GM23338 (cell line): ENCODE measurements at regions not wholly inside any gene's neighbourhood (a gene's known extent, or its start where the extent isn't known, plus 50 kb on each side); places are given as distances from the start of the nearest gene placed in this dataset.

Source experiments
- ATAC-seq: fragments of 200-7000 bp; cut with Tn5 transposase; 3 replicates; pipeline ENCODE4 v1.9.1; 2020
- DNase-seq: peaks from one replicate; pipeline ENCODE4 v3.0.0-alpha.2; 2015; ENCODE audit warnings: low spot score
- H2AFZ ChIP-seq: fragments of 200-600 bp; sonication (generic); 2 replicates; pipeline ENCODE4 v1.8.0; 2016; ENCODE audit warnings: antibody characterized with exemption, mild to moderate bottlenecking, moderate library complexity
- H3F3A ChIP-seq: fragments of 200-600 bp; sonication (generic); replicated peaks from 2 replicates; pipeline ENCODE4 v1.8.0; 2017; ENCODE audit warnings: antibody characterized with exemption, mixed run types, low read depth
- H3K27ac ChIP-seq: fragments of 200-600 bp; sonication (generic); 2 replicates; pipeline ENCODE4 v1.6.1; 2016; ENCODE audit warnings: low read depth
- H3K27me3 ChIP-seq: fragments of 200-600 bp; sonication (generic); 2 replicates; pipeline ENCODE4 v1.8.0; 2016; ENCODE audit warnings: mild to moderate bottlenecking, mixed run types, moderate library complexity; ENCODE audit not compliant: insufficient read depth
- H3K36me3 ChIP-seq: fragments of 200-600 bp; sonication (generic); 2 replicates; pipeline ENCODE4 v1.8.0; 2016; ENCODE audit warnings: mild to moderate bottlenecking; ENCODE audit not compliant: insufficient read depth
- H3K4me1 ChIP-seq: fragments of 200-600 bp; sonication (generic); 2 replicates; pipeline ENCODE4 v1.8.0; 2016; ENCODE audit warnings: mild to moderate bottlenecking, moderate library complexity; ENCODE audit not compliant: insufficient read depth
- H3K4me2 ChIP-seq: fragments of 200-600 bp; sonication (generic); 2 replicates; pipeline ENCODE4 v1.7.1; 2017; ENCODE audit warnings: mixed run types
- H3K4me3 ChIP-seq: fragments of 200-600 bp; sonication (generic); 2 replicates; pipeline ENCODE4 v1.6.1; 2016; ENCODE audit warnings: mixed run types
- H3K79me2 ChIP-seq: fragments of 200-600 bp; sonication (generic); replicated peaks from 2 replicates; pipeline ENCODE4 v1.8.0; 2017; ENCODE audit warnings: mild to moderate bottlenecking; ENCODE audit not compliant: insufficient read depth
- H3K9me2 ChIP-seq: fragments of 200-600 bp; sonication (generic); 2 replicates; pipeline ENCODE4 v1.8.0; 2017; ENCODE audit not compliant: insufficient read depth
- H4K20me1 ChIP-seq: fragments of 200-600 bp; sonication (generic); replicated peaks from 2 replicates; pipeline ENCODE4 v1.8.0; 2017; ENCODE audit warnings: mild to moderate bottlenecking; ENCODE audit not compliant: insufficient read depth
- H3K27ac Mint-ChIP-seq: 2 replicates; pipeline ENCODE4 v1.8.0; 2020; ENCODE audit warnings: inconsistent platforms, mild to moderate bottlenecking, moderate library complexity, mixed read lengths
- H3K27me3 Mint-ChIP-seq: 3 replicates; pipeline ENCODE4 v1.8.0; 2022; ENCODE audit warnings: low read depth, mild to moderate bottlenecking, moderate library complexity, mixed read lengths, inconsistent platforms; ENCODE audit not compliant: insufficient read depth, poor library complexity
- H3K36me3 Mint-ChIP-seq: 3 replicates; pipeline ENCODE4 v1.8.0; 2021; ENCODE audit warnings: low read depth, mild to moderate bottlenecking, inconsistent platforms, moderate library complexity, mixed read lengths
- H3K4me1 Mint-ChIP-seq: 3 replicates; pipeline ENCODE4 v1.8.0; 2020; ENCODE audit warnings: mild to moderate bottlenecking, inconsistent platforms, mixed read lengths
- H3K4me3 Mint-ChIP-seq: 3 replicates; pipeline ENCODE4 v1.8.0; 2021; ENCODE audit warnings: moderate library complexity, mild to moderate bottlenecking, inconsistent platforms, mixed read lengths
- H3K9me3 Mint-ChIP-seq: 3 replicates; pipeline ENCODE4 v1.8.0; 2020; ENCODE audit warnings: moderate library complexity, mild to moderate bottlenecking, inconsistent platforms, mixed read lengths
- CREB1 ChIP-seq: fragments of 250-450 bp; sonication (Bioruptor Pico); IDR thresholded peaks from 2 replicates; pipeline ENCODE4 v1.5.0; 2020; ENCODE audit warnings: low read depth, mild to moderate bottlenecking, moderate library complexity
- CTCF ChIP-seq, 2 experiments: fragments of 200-600 bp in 1 of 2; sonication (generic) in 1 of 2; conservative IDR thresholded peaks; 2 replicates each; pipeline versions ENCODE4 v1.5.1 to v1.6.1; 2016 to 2017; ENCODE audit warnings: antibody characterized with exemption in 2 of 2, low read depth in 2 of 2, mild to moderate bottlenecking in 2 of 2, moderate library complexity in 1 of 2
- ETS1 ChIP-seq: IDR thresholded peaks from 2 replicates; pipeline ENCODE4 v1.6.1; 2016; ENCODE audit warnings: antibody characterized with exemption
- EZH2 ChIP-seq: fragments of 200-600 bp; sonication (generic); IDR thresholded peaks from one replicate; pipeline ENCODE4 v1.8.0; 2017; ENCODE audit warnings: antibody characterized with exemption, mild to moderate bottlenecking, low read depth; ENCODE audit not compliant: unreplicated experiment
- EZH2phosphoT487 ChIP-seq: fragments of 200-600 bp; sonication (generic); IDR thresholded peaks from one replicate; pipeline ENCODE4 v1.8.1; 2018; ENCODE audit warnings: antibody characterized with exemption; ENCODE audit not compliant: unreplicated experiment
- JUNB ChIP-seq: IDR thresholded peaks from one replicate; pipeline ENCODE4 v1.6.1; 2016; ENCODE audit warnings: antibody characterized with exemption; ENCODE audit not compliant: unreplicated experiment
- NANOG ChIP-seq: IDR thresholded peaks from 2 replicates; pipeline ENCODE4 v1.6.1; 2016; ENCODE audit warnings: antibody characterized with exemption, borderline replicate concordance
- POLR2AphosphoS5 ChIP-seq: IDR thresholded peaks from 2 replicates; pipeline ENCODE4 v1.6.1; 2016; ENCODE audit warnings: antibody characterized with exemption, low read depth
- REST ChIP-seq: IDR thresholded peaks from one replicate; pipeline ENCODE4 v1.6.1; 2018; ENCODE audit warnings: antibody characterized with exemption; ENCODE audit not compliant: unreplicated experiment
- STAT1 ChIP-seq: IDR thresholded peaks from one replicate; pipeline ENCODE4 v1.6.1; 2016; ENCODE audit warnings: antibody characterized with exemption; ENCODE audit not compliant: unreplicated experiment
- ZNF114 ChIP-seq: fragments of 250-450 bp; sonication (Bioruptor Pico); IDR thresholded peaks from 2 replicates; pipeline ENCODE4 v1.5.0; 2020; ENCODE audit warnings: mild to moderate bottlenecking, moderate library complexity
- ZNF331 ChIP-seq: fragments of 250-450 bp; sonication (Bioruptor Pico); IDR thresholded peaks from 2 replicates; pipeline ENCODE4 v1.5.0; 2020; ENCODE audit warnings: low read depth, mild to moderate bottlenecking, moderate library complexity
- ZNF462 ChIP-seq: fragments of 250-450 bp; sonication (Bioruptor Pico); IDR thresholded peaks from 2 replicates; pipeline ENCODE4 v1.5.0; 2020; ENCODE audit warnings: mild to moderate bottlenecking, moderate library complexity

- DNase-seq (no peak), ATAC-seq (no peak)
- TF ChIP-seq ETS1, result no peak
- TF ChIP-seq ZNF114 (CRISPR knock-in tag), result no peak
- no peak for TF ChIP-seq JUNB
- no peak for TF ChIP-seq EZH2
- TF ChIP-seq CREB1 (CRISPR knock-in tag), result no peak
- no peak for TF ChIP-seq REST
- TF ChIP-seq ZNF462 (CRISPR knock-in tag), result no peak
- no peak for TF ChIP-seq NANOG
- TF ChIP-seq POLR2AphosphoS5, result no peak
- TF ChIP-seq STAT1, result no peak
- TF ChIP-seq ZNF331 (CRISPR knock-in tag), result no peak
- TF ChIP-seq CTCF (conservative IDR thresholded peaks at IDR 0.05; ENCODE audit: low read depth in 2 of 2), result no peak
- TF ChIP-seq EZH2phosphoT487, result no peak
- no peaks in the 10 kb centered on the region for H3K4me1 Mint-ChIP-seq
- Histone ChIP-seq H3K36me3 (no peaks in the 10 kb centered on the region), H3K4me1 (no peaks in the 10 kb centered on the region), H3K4me2 (no peak overlapping the region), H3K27me3 (no peaks in the 10 kb centered on the region), H3K79me2 (no peaks in the 10 kb centered on the region), H3K27ac (no peak overlapping the region), H2AFZ (no peak overlapping the region; the same call in 1 of the 2 replicates), H3K4me3 (no peak overlapping the region), H3F3A (no peaks in the 10 kb centered on the region), H3K9me2 (no peaks in the 10 kb centered on the region), H4K20me1 (no peaks in the 10 kb centered on the region)
- no peaks in the 10 kb centered on the region for H3K36me3 Mint-ChIP-seq
- H3K27ac Mint-ChIP-seq, result no peak overlapping the region
- H3K9me3 Mint-ChIP-seq, result no peaks in the 10 kb centered on the region; the same call in 2 of the 3 replicates
- no peak overlapping the region for H3K4me3 Mint-ChIP-seq
- H3K27me3 Mint-ChIP-seq, result peaks cover 6% of the 10 kb centered on the region
These were observed 157.5 kb downstream of the ELOVL4 start for GRCh38 chr6:79789896-79790295.
